Caco-2 (cell line): ENCODE measurements at regions not wholly inside any gene's neighbourhood (a gene's known extent, or its start where the extent isn't known, plus 50 kb on each side); places are given as distances from the start of the nearest gene placed in this dataset.
"Not testable (repeated sequence)": the region's sequence is repeated elsewhere in the genome, so short reads cannot be mapped to it uniquely, and the experiment has no call there.

Experiments used
- BruUV-seq: library from RNA; stranded (reverse); fragments of 400-500 nt; replicated peaks from 2 replicates; lab custom pipeline; 2021; lab: Mats Ljungman, UMichigan
- CTCF ChIA-PET: fragments of 300-600 bp; sonication (Branson Sonifier 250); formaldehyde crosslinking; loops from one replicate; lab custom pipeline; 2022; ENCODE audit warnings: antibody characterized with exemption; lab: Charles Lee
- POLR2A ChIA-PET: fragments of 300-600 bp; sonication (Branson Sonifier 250); formaldehyde crosslinking; loops from one replicate; lab custom pipeline; 2022; ENCODE audit warnings: antibody characterized with exemption; lab: Charles Lee
- DNase-seq, 2 experiments: peaks; one replicate each; pipeline versions ENCODE4 v3.0.0 to v3.0.0-alpha.2; 2020 to 2022
- H3K27me3 ChIP-seq: replicated peaks from 2 replicates; pipeline ENCODE4 v1.6.0; 2011; ENCODE audit warnings: low read length; ENCODE audit not compliant: control insufficient read depth, insufficient read depth
- H3K36me3 ChIP-seq: 2 replicates; pipeline ENCODE4 v1.5.1; 2011; ENCODE audit warnings: low read length; ENCODE audit not compliant: control insufficient read depth, insufficient read depth
- H3K4me1 ChIP-seq: fragments of 250-450 bp; sonication (Bioruptor Pico); 2 replicates; pipeline ENCODE4 v1.5.1; 2020; ENCODE audit warnings: mild to moderate bottlenecking
- H3K4me3 ChIP-seq: 2 replicates; pipeline ENCODE4 v1.5.1; 2011; ENCODE audit warnings: low read depth, mild to moderate bottlenecking, control low read depth, low read length
- H3K9me3 ChIP-seq: fragments of 250-450 bp; sonication (Bioruptor Pico); 2 replicates; pipeline ENCODE4 v1.5.1; 2020; ENCODE audit warnings: mild to moderate bottlenecking, moderate library complexity
- H3K27ac Mint-ChIP-seq: one replicate; pipeline ENCODE4 v1.8.0; 2022; ENCODE audit warnings: mixed read lengths; ENCODE audit not compliant: unreplicated experiment
- H3K27me3 Mint-ChIP-seq: one replicate; pipeline ENCODE4 v1.8.0; 2022; ENCODE audit warnings: mixed read lengths; ENCODE audit not compliant: insufficient read depth, unreplicated experiment
- H3K36me3 Mint-ChIP-seq: one replicate; pipeline ENCODE4 v1.8.0; 2022; ENCODE audit warnings: mild to moderate bottlenecking, mixed read lengths; ENCODE audit not compliant: insufficient read depth, unreplicated experiment
- H3K4me1 Mint-ChIP-seq: one replicate; pipeline ENCODE4 v1.8.0; 2022; ENCODE audit warnings: low read depth, mixed read lengths; ENCODE audit not compliant: unreplicated experiment
- H3K4me3 Mint-ChIP-seq: one replicate; pipeline ENCODE4 v1.8.0; 2022; ENCODE audit warnings: mild to moderate bottlenecking, moderate library complexity, mixed read lengths; ENCODE audit not compliant: unreplicated experiment
- H3K9me3 Mint-ChIP-seq: one replicate; pipeline ENCODE4 v1.8.0; 2022; ENCODE audit warnings: mixed read lengths; ENCODE audit not compliant: unreplicated experiment
- CTCF ChIP-seq, 2 experiments: fragments of 200-600 bp in 1 of 2; IDR thresholded peaks; 1 replicate in 1 of 2; 2 replicates in 1 of 2; pipeline versions ENCODE4 v1.5.1 to v1.8.0; 2011 to 2022; ENCODE audit warnings: antibody characterized with exemption in 1 of 2, control low read depth in 1 of 2, inconsistent platforms in 1 of 2, low read depth in 1 of 2, low read length in 1 of 2, mild to moderate bottlenecking in 1 of 2, moderate library complexity in 1 of 2; ENCODE audit not compliant: insufficient read depth in 1 of 2, severe bottlenecking in 1 of 2, unreplicated experiment in 1 of 2
- intact Hi-C: fragments of 100-400 bp; cut with micrococcal nuclease; formaldehyde crosslinking; loops from one replicate; pipeline ENCODE4 v1.10.0; 2022; ENCODE audit not compliant: unreplicated experiment

GRCh38 chr13:83667606-83668005 lies 214.7 kb downstream of the SLITRK1 start:
- H3K9me3 Mint-ChIP-seq: no peaks in the 10 kb centered on the region
- CTCF ChIA-PET: no interaction called here
- POLR2A ChIA-PET: no interaction called here

GRCh38 chr13:83666141-83666540 lies 216.1 kb downstream of the SLITRK1 start:
- Mint-ChIP-seq H3K27me3 (no peaks in the 10 kb centered on the region), H3K9me3 (no peaks in the 10 kb centered on the region), H3K4me3 (no peak overlapping the region), H3K27ac (no peak overlapping the region), H3K36me3 (no peaks in the 10 kb centered on the region), H3K4me1 (no peaks in the 10 kb centered on the region)
- H3K9me3 ChIP-seq: no peaks in the 10 kb centered on the region
- H3K27me3 ChIP-seq: no peaks in the 10 kb centered on the region
- DNase-seq: no peak
- intact Hi-C loops: no loop called here
- ChIA-PET POLR2A (no interaction called here), CTCF (no interaction called here)
- H3K4me1 ChIP-seq: no peaks in the 10 kb centered on the region
- no peak overlapping the region for H3K4me3 ChIP-seq
- no TSS peak for BruUV-seq
- no peak for TF ChIP-seq CTCF (IDR thresholded peaks at IDR 0.05; ENCODE audit: insufficient read depth in 1 of 2, low read depth in 1 of 2, low read length in 1 of 2, severe bottlenecking in 1 of 2, unreplicated experiment in 1 of 2)
- no peaks in the 10 kb centered on the region for H3K36me3 ChIP-seq

More at GRCh38 chr13:83667606-83668005, 214.7 kb downstream of the SLITRK1 start:
- no peak overlapping the region for H3K27ac Mint-ChIP-seq
- intact Hi-C loops: no loop called here
- no peak for TF ChIP-seq CTCF (IDR thresholded peaks at IDR 0.05; ENCODE audit: insufficient read depth in 1 of 2, low read depth in 1 of 2, low read length in 1 of 2, severe bottlenecking in 1 of 2, unreplicated experiment in 1 of 2)
- Histone ChIP-seq H3K27me3 (no peaks in the 10 kb centered on the region), H3K36me3 (no peaks in the 10 kb centered on the region), H3K9me3 (no peaks in the 10 kb centered on the region), H3K4me1 (no peaks in the 10 kb centered on the region), H3K4me3 (no peak overlapping the region)
- no peak for DNase-seq
- H3K36me3 Mint-ChIP-seq: no peaks in the 10 kb centered on the region
- H3K27me3 Mint-ChIP-seq: no peaks in the 10 kb centered on the region
- no peak overlapping the region for H3K4me3 Mint-ChIP-seq
- BruUV-seq: no TSS peak
- no peaks in the 10 kb centered on the region for H3K4me1 Mint-ChIP-seq

- Histone ChIP-seq H3K4me3 (no peak overlapping the region), H3K9me3 (no peaks in the 10 kb centered on the region), H3K4me1 (no peaks in the 10 kb centered on the region), H3K27me3 (no peaks in the 10 kb centered on the region), H3K36me3 (no peaks in the 10 kb centered on the region)
- no peak for DNase-seq
- H3K9me3 Mint-ChIP-seq: no peaks in the 10 kb centered on the region
- ChIA-PET POLR2A (no interaction called here), CTCF (no interaction called here)
- no peak for TF ChIP-seq CTCF (IDR thresholded peaks at IDR 0.05; ENCODE audit: insufficient read depth in 1 of 2, low read depth in 1 of 2, low read length in 1 of 2, severe bottlenecking in 1 of 2, unreplicated experiment in 1 of 2)
- no TSS peak for BruUV-seq
- no peaks in the 10 kb centered on the region for H3K27me3 Mint-ChIP-seq
- no peaks in the 10 kb centered on the region for H3K4me1 Mint-ChIP-seq
- H3K4me3 Mint-ChIP-seq: no peak overlapping the region
- no peaks in the 10 kb centered on the region for H3K36me3 Mint-ChIP-seq
- intact Hi-C loops: no loop called here
- no peak overlapping the region for H3K27ac Mint-ChIP-seq
Measured at GRCh38 chr13:83657281-83657680, 225.0 kb downstream of the SLITRK1 start.

GRCh38 chr13:83642617-83643016 lies 239.7 kb downstream of the SLITRK1 start:
- H3K4me3 Mint-ChIP-seq, POLR2A ChIA-PET, H3K36me3 ChIP-seq, H3K36me3 Mint-ChIP-seq, H3K4me1 ChIP-seq, H3K27me3 ChIP-seq, H3K4me3 ChIP-seq, H3K9me3 ChIP-seq, BruUV-seq, DNase-seq, H3K27ac Mint-ChIP-seq, CTCF ChIA-PET, H3K4me1 Mint-ChIP-seq, intact Hi-C loops, H3K27me3 Mint-ChIP-seq: not testable (repeated sequence)
- peaks cover 13% of the 10 kb centered on the region for H3K9me3 Mint-ChIP-seq
